LNCaP clone FGC (cell line): ENCODE measurements at regions not wholly inside any gene's neighbourhood (a gene's known extent, or its start where the extent isn't known, plus 50 kb on each side); places are given as distances from the start of the nearest gene placed in this dataset.

ENCODE experiments used
- DNase-seq: peaks from one replicate; pipeline ENCODE4 v3.0.0-alpha.2; 2011; ENCODE audit warnings: low read depth
- H3K4me3 ChIP-seq: 2 replicates; pipeline ENCODE4 v1.5.1; 2011; ENCODE audit warnings: mild to moderate bottlenecking, low read depth, low read length, control low read depth
- TF ChIP-seq, protein P1 (sequence below): IDR thresholded peaks from 2 replicates; pipeline ENCODE4 v1.5.1; 2012; ENCODE audit warnings: mild to moderate bottlenecking; ENCODE audit not compliant: control insufficient read depth, insufficient read depth; ENCODE audit errors: extremely low read depth

DNA sequence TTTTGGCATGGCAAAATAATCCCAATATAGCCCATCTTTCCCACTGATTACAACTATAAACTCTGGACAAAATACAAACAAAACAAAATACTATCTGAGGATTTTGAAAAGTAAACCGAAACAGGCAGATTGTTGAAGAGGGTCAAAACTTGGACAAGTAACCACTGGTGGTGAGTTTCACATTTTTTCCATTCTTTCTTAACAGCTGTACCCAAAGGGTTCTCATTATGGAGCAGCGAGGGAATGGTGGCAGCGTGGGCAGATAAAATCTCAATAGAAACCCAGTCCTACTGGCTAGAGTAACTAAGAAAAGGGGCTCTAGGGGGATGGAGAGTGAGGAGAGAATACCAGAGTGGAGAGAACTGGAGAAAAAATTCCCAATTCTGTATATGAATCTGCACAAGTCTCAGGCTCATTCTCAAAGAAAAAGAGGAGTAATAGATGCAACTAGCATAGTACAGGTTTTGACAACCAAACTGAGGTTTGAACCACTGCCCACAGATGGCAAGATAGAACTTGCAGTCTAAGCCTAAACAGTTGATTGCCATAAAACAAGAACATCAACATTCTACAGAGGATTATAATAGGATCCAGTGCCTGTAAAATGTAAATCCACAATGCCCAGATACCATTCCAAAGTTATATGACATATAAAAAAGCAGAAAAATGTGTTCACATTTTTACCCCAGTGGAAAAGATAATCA, 284.5 kb downstream of the KCNRG start:
- DNase-seq: no peak
- no peak overlapping the region for H3K4me3 ChIP-seq
- TF ChIP-seq, protein P1, sequence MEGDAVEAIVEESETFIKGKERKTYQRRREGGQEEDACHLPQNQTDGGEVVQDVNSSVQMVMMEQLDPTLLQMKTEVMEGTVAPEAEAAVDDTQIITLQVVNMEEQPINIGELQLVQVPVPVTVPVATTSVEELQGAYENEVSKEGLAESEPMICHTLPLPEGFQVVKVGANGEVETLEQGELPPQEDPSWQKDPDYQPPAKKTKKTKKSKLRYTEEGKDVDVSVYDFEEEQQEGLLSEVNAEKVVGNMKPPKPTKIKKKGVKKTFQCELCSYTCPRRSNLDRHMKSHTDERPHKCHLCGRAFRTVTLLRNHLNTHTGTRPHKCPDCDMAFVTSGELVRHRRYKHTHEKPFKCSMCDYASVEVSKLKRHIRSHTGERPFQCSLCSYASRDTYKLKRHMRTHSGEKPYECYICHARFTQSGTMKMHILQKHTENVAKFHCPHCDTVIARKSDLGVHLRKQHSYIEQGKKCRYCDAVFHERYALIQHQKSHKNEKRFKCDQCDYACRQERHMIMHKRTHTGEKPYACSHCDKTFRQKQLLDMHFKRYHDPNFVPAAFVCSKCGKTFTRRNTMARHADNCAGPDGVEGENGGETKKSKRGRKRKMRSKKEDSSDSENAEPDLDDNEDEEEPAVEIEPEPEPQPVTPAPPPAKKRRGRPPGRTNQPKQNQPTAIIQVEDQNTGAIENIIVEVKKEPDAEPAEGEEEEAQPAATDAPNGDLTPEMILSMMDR: no peak

DNA sequence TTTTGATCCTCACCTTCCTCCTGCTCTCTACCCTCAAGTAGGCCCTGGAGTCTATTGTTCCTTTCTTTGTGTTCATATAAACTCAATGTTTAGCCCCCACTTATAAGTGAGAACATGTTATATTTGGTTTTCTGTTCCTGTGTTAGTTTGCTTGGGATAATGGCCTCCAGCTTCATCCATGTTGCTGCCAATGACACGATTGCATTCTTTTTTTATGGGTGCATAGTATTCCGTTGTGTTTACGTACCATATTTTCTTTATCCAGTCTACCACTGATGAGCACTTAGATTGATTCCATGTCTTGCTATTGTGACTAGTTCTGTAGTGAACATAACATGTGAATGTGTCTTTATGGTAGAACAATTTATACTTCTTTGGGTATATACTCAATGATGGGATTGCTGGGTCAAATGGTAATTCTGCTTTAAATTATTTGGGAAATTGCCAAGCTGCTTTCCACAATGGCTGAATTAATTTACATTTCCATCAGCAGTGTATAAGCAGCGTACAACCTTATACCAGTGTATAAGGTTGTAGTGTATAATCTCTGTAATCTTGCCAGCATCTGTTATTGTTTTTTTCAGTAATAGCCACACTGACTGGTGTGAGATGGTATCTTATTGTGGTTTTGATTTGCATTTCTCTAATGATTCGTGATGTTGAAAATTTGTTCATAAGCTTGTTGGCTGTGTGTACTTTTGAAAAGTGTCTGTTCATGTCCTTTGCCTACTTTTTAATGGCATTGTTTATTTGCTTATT, 288.9 kb downstream of the KCNRG start:
- TF ChIP-seq, protein P1: no peak
- no peak for DNase-seq
- no peak overlapping the region for H3K4me3 ChIP-seq

DNA sequence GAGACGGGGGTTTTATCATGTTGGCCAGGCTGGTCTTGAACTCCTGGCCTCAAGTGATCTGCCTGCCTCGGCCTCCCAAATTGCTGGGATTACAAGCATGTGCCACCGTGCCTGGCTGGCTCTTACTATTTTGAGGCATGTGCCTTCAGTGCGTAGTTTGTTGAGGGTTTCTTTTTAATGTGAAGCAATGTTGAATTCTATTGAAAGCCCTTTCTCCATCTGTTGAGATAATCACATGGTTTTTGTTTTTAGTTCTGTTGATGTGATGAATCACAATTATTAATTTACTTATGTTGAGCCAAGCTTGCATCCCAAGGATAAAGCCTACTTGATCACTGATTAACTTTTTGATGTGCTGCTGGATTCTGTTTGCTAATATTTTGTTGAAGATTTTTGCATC, 290.9 kb downstream of the KCNRG start:
- DNase-seq: no peak
- TF ChIP-seq, protein P1: no peak
- no peak overlapping the region for H3K4me3 ChIP-seq

DNA sequence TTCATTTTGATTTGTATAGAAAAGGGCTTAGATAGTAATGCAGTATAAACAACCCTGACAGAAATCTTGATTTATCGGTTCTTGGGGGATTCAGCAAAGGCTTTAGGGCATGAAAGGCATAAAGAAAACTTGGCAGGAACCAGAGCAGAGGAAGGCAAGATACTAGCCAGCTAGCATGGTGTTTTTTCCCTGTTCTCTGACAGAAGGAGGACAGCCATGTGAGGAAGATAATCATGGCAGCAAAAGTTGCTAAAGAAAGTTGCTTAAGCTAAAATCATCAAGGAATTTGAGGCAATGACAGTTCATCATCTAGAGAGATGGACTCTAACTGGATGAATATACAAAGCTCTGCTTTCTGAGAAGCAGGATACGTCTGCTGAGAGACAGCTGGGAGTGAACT, 294.1 kb downstream of the KCNRG start:
- TF ChIP-seq, protein P1: no peak

DNA sequence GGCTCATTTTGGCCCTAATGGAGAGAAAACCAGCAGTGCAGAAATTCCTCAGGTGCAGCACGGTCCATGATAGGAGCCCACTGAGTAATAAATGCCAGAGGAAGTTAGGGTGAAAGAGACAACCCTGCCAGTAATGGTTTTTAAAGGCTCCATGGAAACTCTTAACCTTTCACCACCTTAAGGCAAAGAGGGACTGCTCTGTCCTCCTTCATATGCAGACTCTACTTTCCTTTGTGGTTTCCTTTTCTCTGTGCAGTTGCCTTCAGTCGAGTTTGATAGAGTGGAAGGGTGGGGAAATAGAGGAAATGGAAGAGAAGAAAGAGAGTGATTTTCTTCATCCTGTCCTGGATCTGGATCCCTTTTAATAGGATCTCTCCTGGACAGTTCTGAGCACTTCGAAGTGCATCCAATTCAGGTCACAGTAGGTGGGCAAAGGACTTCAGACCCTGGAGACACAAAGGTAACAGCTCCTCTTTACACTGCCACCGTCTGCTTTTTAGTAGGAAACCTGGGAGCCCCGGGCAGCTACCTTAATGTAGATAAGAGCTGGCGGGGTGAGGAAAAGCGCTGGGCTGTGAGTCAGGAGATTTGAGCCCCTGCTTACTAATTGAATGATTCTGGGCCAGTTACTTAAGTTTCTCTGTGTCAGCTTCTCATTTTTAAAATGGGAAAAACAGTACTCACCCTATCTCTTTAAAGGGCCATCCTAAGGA, 294.8 kb downstream of the KCNRG start:
- no peak for DNase-seq
- H3K4me3 ChIP-seq: no peak overlapping the region
- TF ChIP-seq, protein P1: no peak

More for the DNA sequence above, 294.1 kb downstream of the KCNRG start:
- no peak overlapping the region for H3K4me3 ChIP-seq
- DNase-seq: no peak

DNA sequence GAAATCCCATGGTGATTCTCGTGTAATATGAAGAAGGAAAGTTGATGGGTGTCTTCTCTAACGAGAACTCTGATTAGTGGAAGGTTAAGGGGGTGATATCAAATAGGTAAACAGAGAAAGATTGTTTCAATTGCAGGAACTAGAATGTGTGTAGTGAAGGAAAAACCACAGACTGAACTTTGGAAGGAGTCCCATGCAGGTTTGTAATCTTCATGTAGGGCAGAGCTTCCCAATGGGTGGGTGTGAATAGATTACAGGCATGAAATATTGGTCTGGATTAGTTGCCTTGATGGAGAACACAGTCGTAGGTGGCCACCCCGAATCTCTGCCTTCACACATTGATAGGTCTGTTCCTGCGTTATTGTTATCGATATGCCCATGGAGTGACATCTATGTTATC, 295.5 kb downstream of the KCNRG start:
- DNase-seq: no peak
- no peak overlapping the region for H3K4me3 ChIP-seq
- TF ChIP-seq, protein P1: no peak
